GM23338 (cell line): ENCODE measurements at regions not wholly inside any gene's neighbourhood (a gene's known extent, or its start where the extent isn't known, plus 50 kb on each side); places are given as distances from the start of the nearest gene placed in this dataset.

Experiments
- ATAC-seq: fragments of 200-7000 bp; cut with Tn5 transposase; 3 replicates; pipeline ENCODE4 v1.9.1; 2020
- DNase-seq: peaks from one replicate; pipeline ENCODE4 v3.0.0-alpha.2; 2015; ENCODE audit warnings: low spot score
- H2AFZ ChIP-seq: fragments of 200-600 bp; sonication (generic); 2 replicates; pipeline ENCODE4 v1.8.0; 2016; ENCODE audit warnings: antibody characterized with exemption, mild to moderate bottlenecking, moderate library complexity
- H3F3A ChIP-seq: fragments of 200-600 bp; sonication (generic); replicated peaks from 2 replicates; pipeline ENCODE4 v1.8.0; 2017; ENCODE audit warnings: antibody characterized with exemption, mixed run types, low read depth
- H3K27ac ChIP-seq: fragments of 200-600 bp; sonication (generic); 2 replicates; pipeline ENCODE4 v1.6.1; 2016; ENCODE audit warnings: low read depth
- H3K27me3 ChIP-seq: fragments of 200-600 bp; sonication (generic); 2 replicates; pipeline ENCODE4 v1.8.0; 2016; ENCODE audit warnings: mild to moderate bottlenecking, mixed run types, moderate library complexity; ENCODE audit not compliant: insufficient read depth
- H3K36me3 ChIP-seq: fragments of 200-600 bp; sonication (generic); 2 replicates; pipeline ENCODE4 v1.8.0; 2016; ENCODE audit warnings: mild to moderate bottlenecking; ENCODE audit not compliant: insufficient read depth
- H3K4me1 ChIP-seq: fragments of 200-600 bp; sonication (generic); 2 replicates; pipeline ENCODE4 v1.8.0; 2016; ENCODE audit warnings: mild to moderate bottlenecking, moderate library complexity; ENCODE audit not compliant: insufficient read depth
- H3K4me2 ChIP-seq: fragments of 200-600 bp; sonication (generic); 2 replicates; pipeline ENCODE4 v1.7.1; 2017; ENCODE audit warnings: mixed run types
- H3K4me3 ChIP-seq: fragments of 200-600 bp; sonication (generic); 2 replicates; pipeline ENCODE4 v1.6.1; 2016; ENCODE audit warnings: mixed run types
- H3K79me2 ChIP-seq: fragments of 200-600 bp; sonication (generic); replicated peaks from 2 replicates; pipeline ENCODE4 v1.8.0; 2017; ENCODE audit warnings: mild to moderate bottlenecking; ENCODE audit not compliant: insufficient read depth
- H3K9me2 ChIP-seq: fragments of 200-600 bp; sonication (generic); 2 replicates; pipeline ENCODE4 v1.8.0; 2017; ENCODE audit not compliant: insufficient read depth
- H4K20me1 ChIP-seq: fragments of 200-600 bp; sonication (generic); replicated peaks from 2 replicates; pipeline ENCODE4 v1.8.0; 2017; ENCODE audit warnings: mild to moderate bottlenecking; ENCODE audit not compliant: insufficient read depth
- H3K27ac Mint-ChIP-seq: 2 replicates; pipeline ENCODE4 v1.8.0; 2020; ENCODE audit warnings: inconsistent platforms, mild to moderate bottlenecking, moderate library complexity, mixed read lengths
- H3K27me3 Mint-ChIP-seq: 3 replicates; pipeline ENCODE4 v1.8.0; 2022; ENCODE audit warnings: low read depth, mild to moderate bottlenecking, moderate library complexity, mixed read lengths, inconsistent platforms; ENCODE audit not compliant: insufficient read depth, poor library complexity
- H3K36me3 Mint-ChIP-seq: 3 replicates; pipeline ENCODE4 v1.8.0; 2021; ENCODE audit warnings: low read depth, mild to moderate bottlenecking, inconsistent platforms, moderate library complexity, mixed read lengths
- H3K4me1 Mint-ChIP-seq: 3 replicates; pipeline ENCODE4 v1.8.0; 2020; ENCODE audit warnings: mild to moderate bottlenecking, inconsistent platforms, mixed read lengths
- H3K4me3 Mint-ChIP-seq: 3 replicates; pipeline ENCODE4 v1.8.0; 2021; ENCODE audit warnings: moderate library complexity, mild to moderate bottlenecking, inconsistent platforms, mixed read lengths
- H3K9me3 Mint-ChIP-seq: 3 replicates; pipeline ENCODE4 v1.8.0; 2020; ENCODE audit warnings: moderate library complexity, mild to moderate bottlenecking, inconsistent platforms, mixed read lengths
- CREB1 ChIP-seq: fragments of 250-450 bp; sonication (Bioruptor Pico); IDR thresholded peaks from 2 replicates; pipeline ENCODE4 v1.5.0; 2020; ENCODE audit warnings: low read depth, mild to moderate bottlenecking, moderate library complexity
- EZH2 ChIP-seq: fragments of 200-600 bp; sonication (generic); IDR thresholded peaks from one replicate; pipeline ENCODE4 v1.8.0; 2017; ENCODE audit warnings: antibody characterized with exemption, mild to moderate bottlenecking, low read depth; ENCODE audit not compliant: unreplicated experiment
- EZH2phosphoT487 ChIP-seq: fragments of 200-600 bp; sonication (generic); IDR thresholded peaks from one replicate; pipeline ENCODE4 v1.8.1; 2018; ENCODE audit warnings: antibody characterized with exemption; ENCODE audit not compliant: unreplicated experiment
- JUNB ChIP-seq: IDR thresholded peaks from one replicate; pipeline ENCODE4 v1.6.1; 2016; ENCODE audit warnings: antibody characterized with exemption; ENCODE audit not compliant: unreplicated experiment
- NANOG ChIP-seq: IDR thresholded peaks from 2 replicates; pipeline ENCODE4 v1.6.1; 2016; ENCODE audit warnings: antibody characterized with exemption, borderline replicate concordance
- POLR2AphosphoS5 ChIP-seq: IDR thresholded peaks from 2 replicates; pipeline ENCODE4 v1.6.1; 2016; ENCODE audit warnings: antibody characterized with exemption, low read depth
- STAT1 ChIP-seq: IDR thresholded peaks from one replicate; pipeline ENCODE4 v1.6.1; 2016; ENCODE audit warnings: antibody characterized with exemption; ENCODE audit not compliant: unreplicated experiment
- ZNF114 ChIP-seq: fragments of 250-450 bp; sonication (Bioruptor Pico); IDR thresholded peaks from 2 replicates; pipeline ENCODE4 v1.5.0; 2020; ENCODE audit warnings: mild to moderate bottlenecking, moderate library complexity
- ZNF331 ChIP-seq: fragments of 250-450 bp; sonication (Bioruptor Pico); IDR thresholded peaks from 2 replicates; pipeline ENCODE4 v1.5.0; 2020; ENCODE audit warnings: low read depth, mild to moderate bottlenecking, moderate library complexity
- ZNF462 ChIP-seq: fragments of 250-450 bp; sonication (Bioruptor Pico); IDR thresholded peaks from 2 replicates; pipeline ENCODE4 v1.5.0; 2020; ENCODE audit warnings: mild to moderate bottlenecking, moderate library complexity
- TF ChIP-seq, protein P1 (sequence below): IDR thresholded peaks from one replicate; pipeline ENCODE4 v1.6.1; 2018; ENCODE audit warnings: antibody characterized with exemption; ENCODE audit not compliant: unreplicated experiment
- TF ChIP-seq, protein P2 (sequence below), 2 experiments: fragments of 200-600 bp in 1 of 2; sonication (generic) in 1 of 2; conservative IDR thresholded peaks; 2 replicates each; pipeline versions ENCODE4 v1.5.1 to v1.6.1; 2016 to 2017; ENCODE audit warnings: antibody characterized with exemption in 2 of 2, low read depth in 2 of 2, mild to moderate bottlenecking in 2 of 2, moderate library complexity in 1 of 2
- TF ChIP-seq, protein P3 (sequence below): IDR thresholded peaks from 2 replicates; pipeline ENCODE4 v1.6.1; 2016; ENCODE audit warnings: antibody characterized with exemption

DNA sequence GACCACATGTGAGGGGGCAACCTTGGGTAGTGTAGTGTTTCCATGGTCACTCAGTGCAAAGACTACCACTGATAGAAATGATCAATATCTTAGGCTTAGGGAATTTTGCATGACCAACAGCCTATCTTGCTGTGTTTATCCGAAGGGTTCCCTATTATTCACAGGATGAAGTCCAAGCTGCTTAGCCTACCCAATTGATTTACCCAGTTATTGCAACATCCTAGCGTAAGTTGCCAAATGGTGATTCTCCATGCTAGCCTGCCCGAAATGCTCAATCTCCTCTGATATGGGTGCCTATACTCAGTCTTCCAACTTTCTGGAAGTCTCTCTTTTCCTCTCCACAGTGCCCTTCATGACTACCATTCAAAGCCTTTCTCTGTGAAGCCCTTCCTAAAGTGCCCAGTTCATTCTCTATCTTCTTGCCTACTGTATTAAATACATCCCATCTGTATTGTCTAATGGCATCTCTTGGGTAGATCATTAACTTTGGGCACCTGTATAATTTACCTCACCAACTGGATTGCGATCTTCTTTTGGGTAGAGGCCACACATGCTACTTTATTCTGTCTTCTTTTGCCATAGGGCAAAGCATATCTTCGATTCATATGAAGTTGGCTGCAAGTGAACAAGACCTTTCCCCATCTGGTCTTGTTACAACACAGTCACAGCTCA is 240.5 kb downstream of the CLIC5 start (continued):
- no peak for TF ChIP-seq ZNF331 (CRISPR knock-in tag)
- TF ChIP-seq CREB1 (CRISPR knock-in tag): no peak

DNA sequence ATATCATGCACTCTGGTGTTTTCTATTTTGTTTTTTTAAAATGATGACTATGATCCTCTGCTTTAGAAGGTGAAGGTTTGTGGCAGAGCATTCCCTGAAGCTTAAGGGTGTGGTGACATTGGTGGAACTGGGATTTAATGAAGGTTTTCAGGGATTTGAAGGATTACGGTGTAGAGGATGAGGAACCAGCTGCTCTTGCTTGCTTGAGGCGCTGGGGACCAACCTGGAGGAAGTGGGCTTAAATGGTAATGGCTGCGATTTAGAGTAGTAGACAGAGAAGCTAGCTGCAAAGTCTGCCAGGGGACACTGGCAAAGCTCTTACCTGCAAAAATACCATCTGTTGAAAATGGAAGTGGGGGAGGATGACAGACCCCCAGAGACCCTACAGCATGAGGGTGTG is 241.8 kb downstream of the CLIC5 start:
- Mint-ChIP-seq H3K4me3 (no peak overlapping the region), H3K4me1 (0 out of 3 replicates have a peak, but pooled peaks cover 2% of the 10 kb centered on the region), H3K9me3 (no peaks in the 10 kb centered on the region), H3K36me3 (no peaks in the 10 kb centered on the region), H3K27ac (no peak overlapping the region), H3K27me3 (peaks cover 2% of the 10 kb centered on the region)
- ATAC-seq (no peak), DNase-seq (no peak)
- no peak overlapping the region for H2AFZ ChIP-seq
- no peaks in the 10 kb centered on the region for H3K36me3 ChIP-seq
- no peak overlapping the region for H3K27ac ChIP-seq
- no peaks in the 10 kb centered on the region for H3K79me2 ChIP-seq
- H3K4me3 ChIP-seq: no peak overlapping the region
- no peak overlapping the region for H3K4me2 ChIP-seq
- H3K27me3 ChIP-seq: no peaks in the 10 kb centered on the region
- no peaks in the 10 kb centered on the region for H3F3A ChIP-seq
- H4K20me1 ChIP-seq: no peaks in the 10 kb centered on the region
- H3K4me1 ChIP-seq: no peaks in the 10 kb centered on the region
- TF ChIP-seq ZNF462 (no peak), CREB1 (CRISPR knock-in tag) (no peak), ZNF331 (CRISPR knock-in tag) (no peak), JUNB (no peak), EZH2phosphoT487 (no peak), EZH2 (no peak), NANOG (no peak), POLR2AphosphoS5 (no peak), ZNF114 (CRISPR knock-in tag) (no peak), STAT1 (no peak)
- TF ChIP-seq, protein P1, sequence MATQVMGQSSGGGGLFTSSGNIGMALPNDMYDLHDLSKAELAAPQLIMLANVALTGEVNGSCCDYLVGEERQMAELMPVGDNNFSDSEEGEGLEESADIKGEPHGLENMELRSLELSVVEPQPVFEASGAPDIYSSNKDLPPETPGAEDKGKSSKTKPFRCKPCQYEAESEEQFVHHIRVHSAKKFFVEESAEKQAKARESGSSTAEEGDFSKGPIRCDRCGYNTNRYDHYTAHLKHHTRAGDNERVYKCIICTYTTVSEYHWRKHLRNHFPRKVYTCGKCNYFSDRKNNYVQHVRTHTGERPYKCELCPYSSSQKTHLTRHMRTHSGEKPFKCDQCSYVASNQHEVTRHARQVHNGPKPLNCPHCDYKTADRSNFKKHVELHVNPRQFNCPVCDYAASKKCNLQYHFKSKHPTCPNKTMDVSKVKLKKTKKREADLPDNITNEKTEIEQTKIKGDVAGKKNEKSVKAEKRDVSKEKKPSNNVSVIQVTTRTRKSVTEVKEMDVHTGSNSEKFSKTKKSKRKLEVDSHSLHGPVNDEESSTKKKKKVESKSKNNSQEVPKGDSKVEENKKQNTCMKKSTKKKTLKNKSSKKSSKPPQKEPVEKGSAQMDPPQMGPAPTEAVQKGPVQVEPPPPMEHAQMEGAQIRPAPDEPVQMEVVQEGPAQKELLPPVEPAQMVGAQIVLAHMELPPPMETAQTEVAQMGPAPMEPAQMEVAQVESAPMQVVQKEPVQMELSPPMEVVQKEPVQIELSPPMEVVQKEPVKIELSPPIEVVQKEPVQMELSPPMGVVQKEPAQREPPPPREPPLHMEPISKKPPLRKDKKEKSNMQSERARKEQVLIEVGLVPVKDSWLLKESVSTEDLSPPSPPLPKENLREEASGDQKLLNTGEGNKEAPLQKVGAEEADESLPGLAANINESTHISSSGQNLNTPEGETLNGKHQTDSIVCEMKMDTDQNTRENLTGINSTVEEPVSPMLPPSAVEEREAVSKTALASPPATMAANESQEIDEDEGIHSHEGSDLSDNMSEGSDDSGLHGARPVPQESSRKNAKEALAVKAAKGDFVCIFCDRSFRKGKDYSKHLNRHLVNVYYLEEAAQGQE: no peak
- TF ChIP-seq, protein P2, sequence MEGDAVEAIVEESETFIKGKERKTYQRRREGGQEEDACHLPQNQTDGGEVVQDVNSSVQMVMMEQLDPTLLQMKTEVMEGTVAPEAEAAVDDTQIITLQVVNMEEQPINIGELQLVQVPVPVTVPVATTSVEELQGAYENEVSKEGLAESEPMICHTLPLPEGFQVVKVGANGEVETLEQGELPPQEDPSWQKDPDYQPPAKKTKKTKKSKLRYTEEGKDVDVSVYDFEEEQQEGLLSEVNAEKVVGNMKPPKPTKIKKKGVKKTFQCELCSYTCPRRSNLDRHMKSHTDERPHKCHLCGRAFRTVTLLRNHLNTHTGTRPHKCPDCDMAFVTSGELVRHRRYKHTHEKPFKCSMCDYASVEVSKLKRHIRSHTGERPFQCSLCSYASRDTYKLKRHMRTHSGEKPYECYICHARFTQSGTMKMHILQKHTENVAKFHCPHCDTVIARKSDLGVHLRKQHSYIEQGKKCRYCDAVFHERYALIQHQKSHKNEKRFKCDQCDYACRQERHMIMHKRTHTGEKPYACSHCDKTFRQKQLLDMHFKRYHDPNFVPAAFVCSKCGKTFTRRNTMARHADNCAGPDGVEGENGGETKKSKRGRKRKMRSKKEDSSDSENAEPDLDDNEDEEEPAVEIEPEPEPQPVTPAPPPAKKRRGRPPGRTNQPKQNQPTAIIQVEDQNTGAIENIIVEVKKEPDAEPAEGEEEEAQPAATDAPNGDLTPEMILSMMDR (conservative IDR thresholded peaks at IDR 0.05; ENCODE audit: low read depth in 2 of 2): no peak
- TF ChIP-seq, protein P3, sequence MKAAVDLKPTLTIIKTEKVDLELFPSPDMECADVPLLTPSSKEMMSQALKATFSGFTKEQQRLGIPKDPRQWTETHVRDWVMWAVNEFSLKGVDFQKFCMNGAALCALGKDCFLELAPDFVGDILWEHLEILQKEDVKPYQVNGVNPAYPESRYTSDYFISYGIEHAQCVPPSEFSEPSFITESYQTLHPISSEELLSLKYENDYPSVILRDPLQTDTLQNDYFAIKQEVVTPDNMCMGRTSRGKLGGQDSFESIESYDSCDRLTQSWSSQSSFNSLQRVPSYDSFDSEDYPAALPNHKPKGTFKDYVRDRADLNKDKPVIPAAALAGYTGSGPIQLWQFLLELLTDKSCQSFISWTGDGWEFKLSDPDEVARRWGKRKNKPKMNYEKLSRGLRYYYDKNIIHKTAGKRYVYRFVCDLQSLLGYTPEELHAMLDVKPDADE: no peak
- 0 out of 2 replicates have a peak, but pooled peaks cover 4% of the 10 kb centered on the region for H3K9me2 ChIP-seq
